ENCODE measurements at regions not wholly inside any gene's neighbourhood (a gene's known extent, or its start where the extent isn't known, plus 50 kb on each side); places are given as distances from the start of the nearest gene placed in this dataset.

DNA sequence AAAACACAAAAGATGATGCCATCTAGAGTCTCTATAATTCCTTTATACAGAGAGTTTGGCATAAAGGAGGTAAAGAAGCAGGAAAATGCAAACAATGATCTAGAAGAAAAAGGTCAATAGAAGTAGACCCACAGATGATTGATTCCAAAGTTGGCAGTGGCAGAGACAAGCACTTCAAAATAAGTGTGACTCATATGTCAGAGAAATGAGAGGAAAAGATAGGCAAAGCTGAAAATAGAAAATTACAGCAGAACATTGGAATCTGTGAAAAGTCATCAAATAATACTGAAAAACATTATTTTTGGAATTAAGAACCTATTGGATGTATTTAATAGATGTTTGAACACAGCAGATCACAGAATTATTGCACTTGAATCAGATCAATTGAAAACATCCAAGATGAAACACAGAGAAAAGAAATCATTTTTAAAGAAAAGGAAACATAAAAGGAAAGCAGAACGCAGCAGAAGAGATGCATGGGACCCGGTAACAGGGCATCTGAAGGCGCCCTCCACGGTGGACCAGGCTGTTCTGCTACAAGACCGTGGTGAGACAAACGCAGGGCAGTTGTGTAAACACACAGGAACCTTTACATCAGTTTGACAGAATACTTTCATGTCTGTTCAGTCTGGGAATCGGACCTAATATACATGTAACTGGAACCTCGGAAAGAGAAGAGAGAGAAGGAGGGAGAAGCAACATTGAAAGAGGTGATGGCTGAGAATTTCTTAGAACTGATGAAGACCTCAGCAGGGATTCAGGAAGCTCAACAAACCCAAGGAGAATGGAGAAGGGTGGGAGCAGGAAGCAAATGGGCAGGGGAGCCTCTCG, 74.6 kb upstream of the GPC1 start:
- DNase-seq: no peak

DNA sequence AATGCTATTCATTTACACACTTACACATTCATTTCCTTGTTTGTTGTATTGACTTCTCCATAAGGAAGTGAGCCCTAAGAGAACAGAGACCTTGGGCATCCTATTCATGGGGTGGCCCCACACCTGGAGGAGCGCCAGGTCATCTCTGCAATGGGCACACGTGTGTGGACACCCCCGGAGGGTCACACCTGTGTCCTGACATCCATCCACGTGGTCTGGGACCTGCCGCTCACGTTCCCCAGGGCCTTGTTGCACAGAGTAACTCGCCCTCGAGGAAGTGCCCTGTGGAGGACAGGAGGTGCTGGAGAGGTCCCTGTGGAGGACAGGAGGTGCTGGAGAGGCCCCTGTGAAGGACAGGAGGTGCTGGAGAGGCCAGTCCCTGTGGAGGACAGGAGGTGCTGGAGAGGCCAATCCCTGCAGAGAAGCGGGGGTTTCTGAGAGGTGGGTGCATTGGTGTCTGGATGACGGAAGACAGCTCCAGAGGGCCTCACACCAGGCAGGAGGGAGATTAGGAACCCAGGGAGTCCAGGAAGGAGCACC, 73.2 kb upstream of the GPC1 start:
- DNase-seq: no peak

DNA sequence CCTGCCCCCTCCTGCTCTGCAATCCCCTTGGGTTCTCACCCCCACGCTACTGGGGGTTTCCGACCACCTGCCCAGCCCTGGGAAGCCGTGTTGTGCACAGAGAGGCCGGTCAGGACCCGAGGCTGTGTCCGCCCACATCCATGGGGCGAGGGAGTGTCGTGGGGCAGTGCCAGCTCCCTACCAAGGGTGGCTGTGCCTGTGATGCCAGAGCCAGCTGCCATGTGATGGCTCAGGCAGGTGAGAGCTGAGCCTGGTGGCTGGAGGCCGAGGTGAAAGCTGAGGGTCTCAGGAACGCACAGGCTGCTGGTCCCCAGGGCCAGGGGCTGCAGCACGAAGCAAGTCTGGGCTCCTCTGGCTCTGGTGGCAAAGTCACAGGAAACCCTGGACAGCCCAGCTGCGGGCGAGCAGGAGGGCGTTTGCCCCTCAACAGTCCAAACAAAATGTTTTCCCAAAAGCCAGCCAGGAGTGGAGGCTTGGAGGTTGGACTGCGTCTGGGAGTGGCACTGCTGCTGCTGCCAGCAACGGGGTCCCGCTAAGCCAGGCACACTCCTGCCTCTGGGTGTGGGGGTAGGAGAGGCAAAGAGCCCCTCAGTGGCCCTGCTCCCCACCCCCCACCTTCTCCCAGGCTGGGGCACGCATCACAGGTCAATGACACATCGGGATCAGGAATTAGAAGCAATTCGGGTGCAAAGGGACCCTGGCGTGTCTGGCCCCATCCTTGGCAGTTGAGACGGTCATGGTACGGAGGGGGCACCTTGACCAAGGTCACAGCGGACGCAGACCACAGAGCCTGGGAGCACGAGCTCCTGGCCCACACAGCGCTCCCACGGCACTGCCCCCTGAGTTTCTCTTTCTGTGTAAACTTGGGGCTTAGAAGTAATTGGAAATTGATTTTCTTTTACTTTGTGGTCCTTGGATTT, 72.4 kb upstream of the GPC1 start:
- DNase-seq: no peak

GRCh38 chr2:240363746-240364581, 71.5 kb upstream of the GPC1 start:
- no peak for DNase-seq

DNA sequence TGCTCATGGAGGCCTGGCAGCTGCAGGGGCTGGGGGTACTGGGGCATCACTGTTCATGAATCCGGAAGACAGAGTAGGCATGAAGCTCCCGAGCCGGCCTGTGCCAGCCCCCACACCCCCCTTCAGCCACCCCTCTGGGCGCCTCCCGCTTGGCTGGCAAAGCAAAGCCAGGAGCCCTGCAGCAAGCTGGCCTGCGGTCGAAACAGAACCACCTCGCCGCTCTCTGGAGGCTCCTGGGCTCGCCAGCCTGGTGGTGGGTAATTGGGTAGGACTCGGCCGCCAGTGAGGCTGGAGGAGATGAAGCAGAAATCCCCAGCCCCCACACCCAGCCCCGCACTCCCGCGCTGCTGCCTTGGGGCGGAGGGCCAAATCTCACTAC, 70.9 kb upstream of the GPC1 start:
- DNase-seq: no peak

- no peak for DNase-seq
Observed at GRCh38 chr2:240364961-240365775, 70.3 kb upstream of the GPC1 start.

- DNase-seq: no peak
Observed at GRCh38 chr2:240365971-240366471, 69.4 kb upstream of the GPC1 start.

DNA sequence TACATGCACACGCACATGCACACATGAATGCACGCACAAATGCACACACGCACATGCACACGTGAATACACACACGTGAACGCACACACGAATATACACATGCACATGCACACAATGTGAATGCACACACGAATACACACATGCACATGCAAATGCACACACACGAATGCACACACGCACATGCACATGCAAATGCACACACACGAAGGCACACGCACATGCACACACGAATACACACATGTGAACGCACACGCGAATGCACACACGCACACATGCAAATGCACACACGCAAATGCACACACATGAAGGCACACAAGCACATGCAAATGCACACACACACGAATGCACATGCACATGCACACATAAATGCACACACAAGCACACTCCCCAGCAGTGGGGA, 68.6 kb upstream of the GPC1 start:
- DNase-seq: no peak

DNA sequence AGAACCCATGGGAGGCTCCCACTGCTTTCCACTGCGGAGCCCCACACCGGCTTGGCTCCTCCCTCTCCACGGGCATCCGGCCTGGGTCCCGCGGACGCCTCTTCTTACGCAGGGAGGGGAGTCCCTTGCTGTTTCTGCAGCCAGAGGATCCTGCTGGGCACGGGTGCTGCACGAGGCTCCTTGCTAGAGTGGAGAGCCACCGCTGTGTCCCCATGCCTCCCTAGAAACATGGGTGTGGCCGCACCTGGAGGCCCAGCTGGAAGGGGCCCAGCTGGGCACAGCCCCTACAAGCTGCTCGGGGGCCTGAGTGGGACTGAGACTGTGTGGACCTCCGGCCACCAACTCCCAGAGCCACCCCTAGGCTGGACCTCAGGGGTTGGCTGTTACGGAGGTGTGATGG, 67.7 kb upstream of the GPC1 start:
- no peak for DNase-seq

GRCh38 chr2:240368781-240369331, 66.6 kb upstream of the GPC1 start:
- no peak for DNase-seq

GRCh38 chr2:240369335-240369734, 66.1 kb upstream of the GPC1 start:
- no peak for DNase-seq

DNA sequence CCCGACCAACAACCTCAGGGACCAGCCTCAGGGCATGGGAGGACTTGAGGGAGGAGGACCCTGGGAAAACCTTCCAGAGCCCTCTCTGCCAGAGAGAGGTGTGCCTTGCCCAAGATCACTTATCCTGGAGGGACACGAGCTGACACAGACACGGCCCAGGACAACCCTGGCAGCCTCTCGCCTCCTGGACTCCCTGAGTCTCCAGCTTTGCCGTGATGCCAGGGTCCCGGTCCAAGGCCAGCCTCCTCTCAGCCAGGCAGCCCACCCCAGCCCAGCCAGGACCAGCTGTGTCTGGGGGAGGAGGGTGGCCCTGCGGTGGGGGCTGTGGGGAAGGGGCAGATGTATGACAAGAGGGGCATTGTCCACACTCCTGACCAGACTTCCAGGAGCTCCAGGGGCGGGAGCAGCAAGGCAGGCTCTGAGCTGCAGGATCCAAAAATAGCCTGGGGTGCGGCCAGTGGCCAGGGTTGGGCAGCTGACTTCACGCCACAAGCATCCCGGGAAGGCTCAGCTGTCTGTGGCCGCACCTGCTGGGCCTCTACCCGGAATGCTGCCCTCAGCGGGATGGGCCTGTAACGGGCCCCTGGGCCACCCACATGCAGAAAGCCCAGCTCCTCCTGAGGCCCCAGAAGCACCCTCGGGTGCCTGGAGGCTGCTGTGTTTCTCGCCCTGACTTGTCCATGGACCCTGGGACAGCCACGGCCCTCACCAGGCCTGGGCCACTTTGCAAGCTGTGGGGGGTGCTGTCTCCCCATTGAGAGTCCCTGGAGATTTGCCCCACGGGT, 65.5 kb upstream of the GPC1 start:
- peak; percentile 72 for DNase-seq

DNA sequence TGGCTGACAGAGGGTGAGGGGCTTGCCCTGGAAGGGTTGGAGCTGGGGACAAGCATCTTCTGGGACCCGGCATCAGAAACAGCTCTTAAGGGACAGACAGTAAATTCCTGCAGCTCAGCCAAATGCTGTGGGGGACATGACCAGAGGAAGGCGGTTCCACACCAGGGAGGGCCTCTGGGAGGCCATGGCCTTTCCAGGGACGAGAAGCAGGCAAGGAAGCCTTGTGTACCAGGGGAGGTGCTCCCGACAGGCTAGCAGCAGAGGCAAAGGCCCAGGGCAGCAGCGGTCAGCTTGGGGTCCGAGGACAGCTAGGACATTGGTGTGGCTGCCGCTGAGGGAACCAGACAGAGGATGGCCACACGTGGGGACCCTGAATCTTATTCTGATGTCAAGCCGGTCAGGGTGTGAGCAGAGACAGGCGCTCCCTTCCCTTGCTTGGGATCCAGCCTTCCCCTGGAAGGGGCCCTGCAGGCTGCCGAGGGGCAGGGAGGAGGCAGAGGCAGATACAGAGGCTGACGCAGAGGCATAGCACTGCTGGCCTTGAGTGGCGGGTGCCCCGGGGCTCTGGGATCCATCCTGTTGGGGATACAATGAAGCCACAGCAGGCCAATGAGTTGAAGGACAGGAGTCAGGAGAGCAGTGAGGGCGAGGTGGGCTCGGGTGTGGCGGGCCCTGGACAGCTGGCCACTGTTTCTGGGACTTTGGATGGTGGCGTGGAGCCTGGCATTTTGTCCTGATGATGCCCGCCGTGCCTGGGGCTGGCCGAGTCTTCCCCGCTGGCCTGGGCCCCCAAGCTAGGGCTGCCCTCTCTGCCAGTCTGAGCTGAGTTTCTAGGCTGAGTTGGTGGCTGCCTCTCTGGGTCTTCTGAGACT, 64.1 kb upstream of the GPC1 start:
- no peak for DNase-seq

DNA sequence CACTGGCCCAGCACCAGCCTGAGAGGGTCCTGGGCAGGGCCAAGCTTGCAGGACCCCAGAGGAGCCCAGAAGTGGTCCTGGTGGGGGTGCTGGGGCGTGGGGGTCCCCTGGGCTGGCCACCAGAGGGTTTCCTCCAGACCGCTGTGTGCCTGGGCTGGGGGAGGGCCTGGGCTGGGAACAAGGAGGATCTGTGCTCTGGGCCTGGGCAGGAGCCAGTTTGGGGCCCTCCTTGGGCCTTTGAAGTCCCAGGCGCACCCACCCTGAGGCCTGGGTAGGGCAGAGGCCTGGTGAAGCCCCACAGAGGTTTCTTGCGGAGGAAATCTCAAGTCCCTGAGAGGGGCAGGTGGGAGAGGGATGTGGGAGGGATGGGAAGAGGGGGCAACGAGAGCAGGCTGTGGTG, 63.4 kb upstream of the GPC1 start:
- no peak for DNase-seq

- DNase-seq: no peak
Observed at GRCh38 chr2:240373289-240373885, 62.1 kb upstream of the GPC1 start.

DNA sequence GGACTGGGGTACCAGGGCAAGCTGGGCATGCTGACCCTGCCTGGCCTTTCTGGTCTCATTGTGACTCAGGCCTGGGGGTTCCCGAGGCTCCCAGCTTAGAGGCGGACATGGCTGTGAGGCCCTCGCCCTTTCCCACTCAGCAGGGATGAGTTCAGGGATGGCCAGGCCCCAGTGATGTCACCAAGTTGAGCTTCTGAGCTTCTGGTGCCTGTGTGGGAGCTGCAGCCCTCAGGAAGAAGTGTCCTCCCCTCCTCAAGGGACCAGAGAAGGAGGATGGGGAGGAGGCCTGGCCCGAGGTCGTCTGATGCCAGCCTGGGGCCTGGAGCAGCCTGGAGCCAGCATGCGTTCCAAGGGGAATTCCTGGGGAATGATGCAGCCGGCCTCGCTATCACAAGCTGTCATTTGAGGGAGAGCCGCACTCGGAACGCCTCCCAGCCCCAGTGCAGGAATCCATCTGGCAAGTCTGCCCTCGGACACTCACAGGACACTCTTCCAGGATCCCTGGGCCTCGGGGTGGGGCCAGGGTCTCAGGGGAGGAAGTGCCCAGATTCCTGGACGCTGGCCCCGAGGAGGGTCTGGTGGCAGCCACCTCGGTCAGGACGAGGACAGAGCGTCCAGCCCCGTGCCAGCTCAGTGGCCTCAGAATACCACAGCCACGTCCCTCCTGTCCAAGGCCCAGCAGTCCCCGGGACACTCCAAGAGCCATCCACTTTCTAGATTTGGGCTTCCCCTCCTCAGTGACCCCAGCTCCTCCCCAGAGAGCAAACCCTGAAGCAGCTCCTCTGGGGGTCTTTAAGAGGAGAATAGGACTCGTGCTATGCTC, 61.2 kb upstream of the GPC1 start:
- DNase-seq: peak; percentile 18

GRCh38 chr2:240375024-240375645, 60.3 kb upstream of the GPC1 start:
- DNase-seq: no peak
